HepG2 (cell line): ENCODE measurements at regions not wholly inside any gene's neighbourhood (a gene's known extent, or its start where the extent isn't known, plus 50 kb on each side); places are given as distances from the start of the nearest gene placed in this dataset.

ENCODE experiments used
- ATAC-seq: fragments of 200-7000 bp; cut with Tn5 transposase; 3 replicates; pipeline ENCODE4 v1.9.1; 2020; ENCODE audit warnings: mild to moderate bottlenecking, moderate library complexity
- BruUV-seq: library from RNA; stranded (reverse); fragments of 400-500 nt; replicated peaks from 2 replicates; lab custom pipeline; 2021; lab: Mats Ljungman, UMichigan
- CTCF ChIA-PET: fragments of 300-600 bp; formaldehyde crosslinking; extraction: SDS; loops from one replicate; lab custom pipeline; 2021; ENCODE audit warnings: low total read pairs, inconsistent platforms, low intra/inter-chr PET ratio; lab: Yijun Ruan, JAX
- POLR2A ChIA-PET: fragments of 350-600 bp; sonication (Branson Sonifier 250); formaldehyde crosslinking; loops from one replicate; lab custom pipeline; 2020; ENCODE audit warnings: antibody characterized with exemption, inconsistent platforms; lab: Yijun Ruan, JAX
- DNase-seq: peaks from one replicate; pipeline ENCODE4 v3.0.0-alpha.2; 2015; ENCODE audit warnings: low spot score
- FAIRE-seq: peaks from 3 replicates; lab custom pipeline; 2011; peaks lifted over from hg19 to GRCh38; lab: Jason Lieb, UNC
- H2AFZ ChIP-seq: one replicate; pipeline ENCODE4 v1.6.1; 2011; ENCODE audit warnings: low read length, inconsistent platforms
- H3K27ac ChIP-seq: fragments of 300-600 bp; 3 replicates; pipeline ENCODE4 v1.8.0; 2011; ENCODE audit warnings: mixed run types, mild to moderate bottlenecking, mixed read lengths, low read length, inconsistent platforms; ENCODE audit not compliant: insufficient read depth; ENCODE audit errors: extremely low read length
- H3K27me3 ChIP-seq, 2 experiments: fragments of 200-600 bp in 1 of 2; 2 replicates in 1 of 2; 3 replicates in 1 of 2; pipeline versions ENCODE4 v1.6.0 to v1.8.0; 2011; ENCODE audit warnings: low read length in 2 of 2, mild to moderate bottlenecking in 2 of 2, moderate library complexity in 2 of 2, inconsistent platforms in 1 of 2; ENCODE audit not compliant: insufficient read depth in 2 of 2, control insufficient read depth in 1 of 2
- H3K36me3 ChIP-seq, 2 experiments: fragments of 200-600 bp in 1 of 2; replicated peaks in 1 of 2; 2 replicates in 1 of 2; 3 replicates in 1 of 2; pipeline versions ENCODE4 v1.5.1 to v1.8.0; 2011; ENCODE audit warnings: low read length in 2 of 2, inconsistent platforms in 1 of 2; ENCODE audit not compliant: insufficient read depth in 2 of 2, control insufficient read depth in 1 of 2
- H3K4me1 ChIP-seq: 2 replicates; pipeline ENCODE4 v1.5.1; 2012; ENCODE audit warnings: low read length, inconsistent platforms; ENCODE audit not compliant: insufficient read depth
- H3K4me2 ChIP-seq: 2 replicates; pipeline ENCODE4 v1.6.0; 2011; ENCODE audit warnings: low read depth, low read length, inconsistent platforms
- H3K4me3 ChIP-seq, 3 experiments: fragments of 200-600 bp in 1 of 3; sonication (generic), shearing (Covaris generic) in 1 of 3; replicated peaks in 1 of 3; 2 replicates each; pipeline ENCODE4 v1.5.1; 2011 to 2016; ENCODE audit warnings: low read length in 3 of 3, inconsistent platforms in 2 of 3, low read depth in 2 of 3, mild to moderate bottlenecking in 2 of 3, control low read depth in 1 of 3, mixed read lengths in 1 of 3; ENCODE audit not compliant: insufficient read depth in 1 of 3
- H3K79me2 ChIP-seq: one replicate; pipeline ENCODE4 v1.6.1; 2011; ENCODE audit warnings: low read length, inconsistent platforms; ENCODE audit not compliant: insufficient read depth
- H3K9ac ChIP-seq: 2 replicates; pipeline ENCODE4 v1.6.0; 2011; ENCODE audit warnings: mild to moderate bottlenecking, low read depth, low read length, inconsistent platforms; ENCODE audit not compliant: insufficient read depth
- H3K9me3 ChIP-seq: 2 replicates; pipeline ENCODE4 v1.5.1; 2012; ENCODE audit warnings: mild to moderate bottlenecking, low read length
- H4K20me1 ChIP-seq: 2 replicates; pipeline ENCODE4 v1.6.0; 2011; ENCODE audit warnings: inconsistent platforms, mild to moderate bottlenecking, low read length, moderate library complexity; ENCODE audit not compliant: insufficient read depth
- GTF3A ChIP-seq: sonication (generic); formaldehyde crosslinking; conservative IDR thresholded peaks from 2 replicates; pipeline ENCODE4 v1.4.0; 2020; ENCODE audit warnings: mild to moderate bottlenecking, missing genetic modification reagents
- KMT2A ChIP-seq: sonication (generic); formaldehyde crosslinking; IDR thresholded peaks from 2 replicates; pipeline ENCODE4 v1.4.0; 2020; ENCODE audit warnings: missing genetic modification reagents
- MEF2D ChIP-seq: sonication (generic); formaldehyde crosslinking; IDR thresholded peaks from 2 replicates; pipeline ENCODE4 v1.5.1; 2020; ENCODE audit warnings: mild to moderate bottlenecking, missing genetic modification reagents
- POLR2AphosphoS2 ChIP-seq: IDR thresholded peaks from 2 replicates; pipeline ENCODE4 v1.6.1; 2011; ENCODE audit warnings: low read depth, low read length, improper control_type of control experiment
- POLR2G ChIP-seq: fragments of 200-400 bp; formaldehyde crosslinking; IDR thresholded peaks from 2 replicates; pipeline ENCODE4 v1.6.1; 2018; ENCODE audit warnings: mild to moderate bottlenecking, low read depth, low read length, moderate library complexity
- SP1 ChIP-seq, 2 experiments: fragments of 450-650 bp in 1 of 2; sonication (generic) in 1 of 2; formaldehyde crosslinking in 1 of 2; IDR thresholded peaks; 2 replicates each; pipeline versions ENCODE4 v1.4.0 to v1.6.1; 2016 to 2020; ENCODE audit warnings: missing genetic modification reagents in 1 of 2
- U2AF1 ChIP-seq: fragments of 200-400 bp; formaldehyde crosslinking; optimal IDR thresholded peaks from 2 replicates; pipeline ENCODE3; 2017; ENCODE audit warnings: mild to moderate bottlenecking, low read depth, low read length
- ZFP36L2 ChIP-seq: sonication (generic); formaldehyde crosslinking; IDR thresholded peaks from 2 replicates; pipeline ENCODE4 v1.4.0; 2020; ENCODE audit warnings: missing genetic modification reagents
- ZNF280D ChIP-seq: sonication (generic); formaldehyde crosslinking; IDR thresholded peaks from 2 replicates; pipeline ENCODE4 v1.5.1; 2020; ENCODE audit warnings: mild to moderate bottlenecking, missing genetic modification reagents
- ZNF30 ChIP-seq: sonication (generic); formaldehyde crosslinking; IDR thresholded peaks from 2 replicates; pipeline ENCODE4 v1.5.0; 2020; ENCODE audit warnings: mild to moderate bottlenecking, missing genetic modification reagents
- ZNF33A ChIP-seq: sonication (generic); formaldehyde crosslinking; IDR thresholded peaks from 2 replicates; pipeline ENCODE4 v1.5.1; 2020; ENCODE audit warnings: missing genetic modification reagents, mild to moderate bottlenecking, moderate library complexity, borderline replicate concordance
- ZNF572 ChIP-seq: sonication (generic); formaldehyde crosslinking; IDR thresholded peaks from 2 replicates; pipeline ENCODE4 v1.5.1; 2020; ENCODE audit warnings: mild to moderate bottlenecking, missing genetic modification reagents
- ZNF766 ChIP-seq: sonication (generic); formaldehyde crosslinking; IDR thresholded peaks from 2 replicates; pipeline ENCODE4 v1.5.0; 2020; ENCODE audit warnings: missing genetic modification reagents, borderline replicate concordance
- WGBS: methylation state at CpG from one replicate; pipeline ENCODE4 v1.1.6; 2017; ENCODE audit warnings: low lambda C conversion rate; 5-methylcytosine and 5-hydroxymethylcytosine counted together
- in situ Hi-C: cut with HindIII; loops from 2 replicates; pipeline ENCODE4 v1.10.0; 2017; ENCODE audit warnings: low pct_unique_long_range_greater_than_20kb; ENCODE audit not compliant: extremely low pct_ligation_motif_present
- intact Hi-C: fragments of 100-400 bp; cut with micrococcal nuclease; formaldehyde crosslinking; loops from one replicate; pipeline ENCODE4 v1.10.0; 2022; ENCODE audit not compliant: unreplicated experiment
- TF ChIP-seq, protein P1 (sequence below): IDR thresholded peaks from 2 replicates; pipeline ENCODE4 v1.6.1; 2012; ENCODE audit warnings: inconsistent platforms
- TF ChIP-seq, protein P2 (sequence below): sonication (generic); formaldehyde crosslinking; IDR thresholded peaks from 2 replicates; pipeline ENCODE4 v1.4.0; 2020; ENCODE audit warnings: missing genetic modification reagents

- POLR2A ChIA-PET = no interaction called here
These were observed 217.5 kb downstream of the TMEM200A start for GRCh38 chr6:130583268-130583667.

DNA sequence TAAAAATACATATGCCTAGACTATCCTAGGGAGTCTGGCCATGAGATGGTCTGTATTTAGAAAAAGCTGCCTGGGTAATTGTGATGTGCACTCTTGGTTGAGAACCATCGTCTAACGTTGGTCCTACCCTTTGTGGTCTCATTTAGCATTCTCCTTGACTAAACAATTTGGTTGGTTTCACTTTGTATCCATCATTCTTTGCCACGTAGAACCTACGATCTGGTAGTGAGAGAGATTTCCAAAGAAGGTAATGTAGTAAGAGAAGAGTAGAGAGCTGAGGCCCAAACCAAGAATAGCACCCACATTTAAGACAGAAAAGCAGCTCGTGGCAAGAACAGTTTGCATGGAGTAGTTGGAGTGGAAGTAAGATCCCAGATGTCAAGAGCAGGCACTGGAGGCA is 219.8 kb downstream of the TMEM200A start:
- Histone ChIP-seq H2AFZ (no peak overlapping the region), H3K4me1 (no peaks in the 10 kb centered on the region), H3K79me2 (no peaks in the 10 kb centered on the region), H3K4me3 (no peak overlapping the region), H3K27ac (no peak overlapping the region), H3K9ac (no peak overlapping the region), H4K20me1 (no peaks in the 10 kb centered on the region), H3K9me3 (no peaks in the 10 kb centered on the region), H3K36me3 (no peaks in the 10 kb centered on the region), H3K27me3 (0 out of 5 replicates have a peak, but pooled peaks cover 0 to 3% of the 10 kb centered on the region in 2 experiments), H3K4me2 (no peak overlapping the region)
- DNase-seq (no peak), FAIRE-seq (no peak), ATAC-seq (no peak)
- in situ Hi-C loops = no loop called here
- TF ChIP-seq, protein P1, sequence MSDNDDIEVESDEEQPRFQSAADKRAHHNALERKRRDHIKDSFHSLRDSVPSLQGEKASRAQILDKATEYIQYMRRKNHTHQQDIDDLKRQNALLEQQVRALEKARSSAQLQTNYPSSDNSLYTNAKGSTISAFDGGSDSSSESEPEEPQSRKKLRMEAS = no peak
- TF ChIP-seq ZNF33A (CRISPR knock-in tag) = no peak
- TF ChIP-seq POLR2AphosphoS2 = no peak
- TF ChIP-seq ZNF280D (CRISPR knock-in tag) = no peak
- no peak for TF ChIP-seq KMT2A (CRISPR knock-in tag)
- ChIA-PET POLR2A (no interaction called here), CTCF (no interaction called here)
- WGBS = 1% methylated on average over 5 of the region's 5 CpGs
- no TSS peak for BruUV-seq
- intact Hi-C loops = no loop called here

More at GRCh38 chr6:130583268-130583667, 217.5 kb downstream of the TMEM200A start:
- no peak for DNase-seq
- intact Hi-C loops = no loop called here
- CTCF ChIA-PET = no interaction called here
- no peak overlapping the region for H3K4me2 ChIP-seq
- 0 out of 5 replicates have a peak, but pooled peaks cover 0 to 3% of the 10 kb centered on the region in 2 experiments for H3K27me3 ChIP-seq
- no peak overlapping the region for H3K4me3 ChIP-seq
- ATAC-seq = no peak
- no peak overlapping the region for H3K27ac ChIP-seq
- BruUV-seq = no TSS peak
- FAIRE-seq = no peak
- no peaks in the 10 kb centered on the region for H3K4me1 ChIP-seq
- H2AFZ ChIP-seq = no peak overlapping the region
- no peak overlapping the region for H3K9ac ChIP-seq
- no peaks in the 10 kb centered on the region for H3K36me3 ChIP-seq
- in situ Hi-C loops = no loop called here
- TF ChIP-seq U2AF1 (no peak), ZNF766 (CRISPR knock-in tag) (no peak), ZNF572 (no peak), ZFP36L2 (CRISPR knock-in tag) (no peak), POLR2G (no peak), MEF2D (no peak), GTF3A (no peak), ZNF30 (CRISPR knock-in tag) (no peak), SP1 (IDR thresholded peaks at IDR 0.05) (no peak), SP1 (CRISPR knock-in tag; IDR thresholded peaks at IDR 0.05) (no peak)
- TF ChIP-seq, protein P2, sequence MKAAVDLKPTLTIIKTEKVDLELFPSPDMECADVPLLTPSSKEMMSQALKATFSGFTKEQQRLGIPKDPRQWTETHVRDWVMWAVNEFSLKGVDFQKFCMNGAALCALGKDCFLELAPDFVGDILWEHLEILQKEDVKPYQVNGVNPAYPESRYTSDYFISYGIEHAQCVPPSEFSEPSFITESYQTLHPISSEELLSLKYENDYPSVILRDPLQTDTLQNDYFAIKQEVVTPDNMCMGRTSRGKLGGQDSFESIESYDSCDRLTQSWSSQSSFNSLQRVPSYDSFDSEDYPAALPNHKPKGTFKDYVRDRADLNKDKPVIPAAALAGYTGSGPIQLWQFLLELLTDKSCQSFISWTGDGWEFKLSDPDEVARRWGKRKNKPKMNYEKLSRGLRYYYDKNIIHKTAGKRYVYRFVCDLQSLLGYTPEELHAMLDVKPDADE = no peak
- H4K20me1 ChIP-seq = no peaks in the 10 kb centered on the region
- no peaks in the 10 kb centered on the region for H3K79me2 ChIP-seq
- 36% methylated on average over 7 of the region's 11 CpGs for WGBS
- H3K9me3 ChIP-seq = no peaks in the 10 kb centered on the region
